ENCODE measurements at regions not wholly inside any gene's neighbourhood (a gene's known extent, or its start where the extent isn't known, plus 50 kb on each side); places are given as distances from the start of the nearest gene placed in this dataset.

DNA sequence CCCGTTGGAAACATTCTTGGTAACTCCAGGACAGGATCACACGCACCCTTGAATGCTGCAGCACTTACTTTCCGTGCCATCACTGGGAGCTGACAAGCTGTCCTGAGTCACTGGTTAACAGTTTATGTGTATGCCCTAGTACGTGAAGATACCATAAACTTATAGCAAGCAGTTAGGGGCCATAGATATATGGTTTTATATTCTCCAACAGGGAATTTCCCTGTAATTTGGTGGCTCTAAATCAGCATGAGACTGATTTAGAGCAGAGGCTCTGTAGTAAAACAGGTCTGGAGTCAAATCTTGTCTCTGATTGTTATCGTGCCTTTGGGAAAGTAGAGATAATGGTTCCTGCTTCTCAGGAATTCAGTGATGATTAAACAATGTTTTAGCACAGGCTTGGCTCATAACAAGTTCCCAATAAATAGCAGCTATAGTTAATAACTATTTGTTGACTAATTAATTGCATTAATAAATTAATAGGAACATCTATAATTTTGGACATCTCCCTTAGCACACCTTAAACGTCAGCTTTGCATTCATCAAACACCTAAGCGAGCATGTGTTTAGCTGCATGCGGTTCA, 215.2 kb downstream of the VAPA start:
- H3K27me3 ChIP-seq (ENCODE audit: insufficient read depth, poor library complexity, severe bottlenecking): peaks cover 55% of the 10 kb centered on the region
- no peak overlapping the region for H3K4me3 ChIP-seq (replicated peaks; ENCODE audit: insufficient read depth, low read length)
- DNase-seq (ENCODE audit: low read depth in 1 of 2, low spot score in 1 of 2): no peak
- no peak overlapping the region for H3K27ac ChIP-seq (replicated peaks)
- TF ChIP-seq GABPA (IDR thresholded peaks at IDR 0.05; ENCODE audit: low read depth) (no peak), POLR2AphosphoS5 (IDR thresholded peaks at IDR 0.05; ENCODE audit: low read depth) (no peak), SPI1 (IDR thresholded peaks at IDR 0.05; ENCODE audit: borderline replicate concordance, low read depth) (no peak)
- TF ChIP-seq, protein P1, sequence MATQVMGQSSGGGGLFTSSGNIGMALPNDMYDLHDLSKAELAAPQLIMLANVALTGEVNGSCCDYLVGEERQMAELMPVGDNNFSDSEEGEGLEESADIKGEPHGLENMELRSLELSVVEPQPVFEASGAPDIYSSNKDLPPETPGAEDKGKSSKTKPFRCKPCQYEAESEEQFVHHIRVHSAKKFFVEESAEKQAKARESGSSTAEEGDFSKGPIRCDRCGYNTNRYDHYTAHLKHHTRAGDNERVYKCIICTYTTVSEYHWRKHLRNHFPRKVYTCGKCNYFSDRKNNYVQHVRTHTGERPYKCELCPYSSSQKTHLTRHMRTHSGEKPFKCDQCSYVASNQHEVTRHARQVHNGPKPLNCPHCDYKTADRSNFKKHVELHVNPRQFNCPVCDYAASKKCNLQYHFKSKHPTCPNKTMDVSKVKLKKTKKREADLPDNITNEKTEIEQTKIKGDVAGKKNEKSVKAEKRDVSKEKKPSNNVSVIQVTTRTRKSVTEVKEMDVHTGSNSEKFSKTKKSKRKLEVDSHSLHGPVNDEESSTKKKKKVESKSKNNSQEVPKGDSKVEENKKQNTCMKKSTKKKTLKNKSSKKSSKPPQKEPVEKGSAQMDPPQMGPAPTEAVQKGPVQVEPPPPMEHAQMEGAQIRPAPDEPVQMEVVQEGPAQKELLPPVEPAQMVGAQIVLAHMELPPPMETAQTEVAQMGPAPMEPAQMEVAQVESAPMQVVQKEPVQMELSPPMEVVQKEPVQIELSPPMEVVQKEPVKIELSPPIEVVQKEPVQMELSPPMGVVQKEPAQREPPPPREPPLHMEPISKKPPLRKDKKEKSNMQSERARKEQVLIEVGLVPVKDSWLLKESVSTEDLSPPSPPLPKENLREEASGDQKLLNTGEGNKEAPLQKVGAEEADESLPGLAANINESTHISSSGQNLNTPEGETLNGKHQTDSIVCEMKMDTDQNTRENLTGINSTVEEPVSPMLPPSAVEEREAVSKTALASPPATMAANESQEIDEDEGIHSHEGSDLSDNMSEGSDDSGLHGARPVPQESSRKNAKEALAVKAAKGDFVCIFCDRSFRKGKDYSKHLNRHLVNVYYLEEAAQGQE (IDR thresholded peaks at IDR 0.05; ENCODE audit: insufficient replicate concordance, low read depth): no peak
- TF ChIP-seq, protein P2, sequence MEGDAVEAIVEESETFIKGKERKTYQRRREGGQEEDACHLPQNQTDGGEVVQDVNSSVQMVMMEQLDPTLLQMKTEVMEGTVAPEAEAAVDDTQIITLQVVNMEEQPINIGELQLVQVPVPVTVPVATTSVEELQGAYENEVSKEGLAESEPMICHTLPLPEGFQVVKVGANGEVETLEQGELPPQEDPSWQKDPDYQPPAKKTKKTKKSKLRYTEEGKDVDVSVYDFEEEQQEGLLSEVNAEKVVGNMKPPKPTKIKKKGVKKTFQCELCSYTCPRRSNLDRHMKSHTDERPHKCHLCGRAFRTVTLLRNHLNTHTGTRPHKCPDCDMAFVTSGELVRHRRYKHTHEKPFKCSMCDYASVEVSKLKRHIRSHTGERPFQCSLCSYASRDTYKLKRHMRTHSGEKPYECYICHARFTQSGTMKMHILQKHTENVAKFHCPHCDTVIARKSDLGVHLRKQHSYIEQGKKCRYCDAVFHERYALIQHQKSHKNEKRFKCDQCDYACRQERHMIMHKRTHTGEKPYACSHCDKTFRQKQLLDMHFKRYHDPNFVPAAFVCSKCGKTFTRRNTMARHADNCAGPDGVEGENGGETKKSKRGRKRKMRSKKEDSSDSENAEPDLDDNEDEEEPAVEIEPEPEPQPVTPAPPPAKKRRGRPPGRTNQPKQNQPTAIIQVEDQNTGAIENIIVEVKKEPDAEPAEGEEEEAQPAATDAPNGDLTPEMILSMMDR (IDR thresholded peaks at IDR 0.05; ENCODE audit: insufficient read depth, low read length): no peak

DNA sequence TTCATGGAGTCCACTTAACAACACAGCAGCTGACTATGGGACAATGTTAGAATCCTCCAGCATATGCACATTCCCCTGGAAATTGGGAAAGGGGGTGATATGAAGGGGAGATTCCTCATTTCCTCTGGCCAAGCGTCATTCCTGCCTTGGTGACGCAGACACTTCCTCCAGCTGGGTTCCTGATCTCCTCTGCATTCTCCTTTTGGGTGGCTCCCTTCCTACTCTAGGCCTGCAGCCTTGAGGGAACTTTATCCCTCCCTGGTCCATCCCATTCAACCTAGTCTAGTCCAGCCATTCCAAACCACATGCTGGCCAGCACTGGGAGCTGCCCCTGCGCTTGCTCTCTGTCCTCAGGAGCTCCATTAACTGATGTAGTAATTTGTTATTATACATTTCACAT, 216.8 kb downstream of the VAPA start:
- DNase-seq (ENCODE audit: low read depth in 1 of 2, low spot score in 1 of 2): no peak
- Histone ChIP-seq H3K27me3 (ENCODE audit: insufficient read depth, poor library complexity, severe bottlenecking) (peaks cover 55% of the 10 kb centered on the region), H3K4me3 (replicated peaks; ENCODE audit: insufficient read depth, low read length) (no peak overlapping the region), H3K27ac (replicated peaks) (no peak overlapping the region)
- no peak for TF ChIP-seq GABPA (IDR thresholded peaks at IDR 0.05; ENCODE audit: low read depth)
- TF ChIP-seq SPI1 (IDR thresholded peaks at IDR 0.05; ENCODE audit: borderline replicate concordance, low read depth): no peak
- TF ChIP-seq, protein P1 (IDR thresholded peaks at IDR 0.05; ENCODE audit: insufficient replicate concordance, low read depth): no peak
- no peak for TF ChIP-seq POLR2AphosphoS5 (IDR thresholded peaks at IDR 0.05; ENCODE audit: low read depth)
- TF ChIP-seq, protein P2 (IDR thresholded peaks at IDR 0.05; ENCODE audit: insufficient read depth, low read length): no peak

DNA sequence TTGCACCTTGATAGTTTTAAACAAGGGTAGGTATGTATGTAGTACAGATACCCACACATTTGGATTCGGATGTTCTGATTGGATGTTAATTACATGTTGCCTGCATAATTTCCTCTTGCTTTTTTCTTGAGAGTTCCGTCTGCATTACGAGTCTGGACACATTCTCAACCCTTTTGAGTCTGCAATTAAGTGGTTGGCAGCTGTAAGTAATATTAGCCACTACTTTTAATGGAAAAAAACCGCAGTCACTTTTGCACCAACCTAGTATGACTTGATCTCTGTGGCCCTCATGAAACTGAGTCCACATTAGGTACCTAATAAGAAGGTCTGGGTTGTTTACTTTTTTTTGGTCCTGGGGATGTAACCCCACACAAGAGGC, 217.3 kb downstream of the VAPA start:
- peaks cover 55% of the 10 kb centered on the region for H3K27me3 ChIP-seq (ENCODE audit: insufficient read depth, poor library complexity, severe bottlenecking)

More for the DNA sequence above, 217.3 kb downstream of the VAPA start:
- H3K27ac ChIP-seq (replicated peaks): no peak overlapping the region
- TF ChIP-seq SPI1 (IDR thresholded peaks at IDR 0.05; ENCODE audit: borderline replicate concordance, low read depth) (no peak), GABPA (IDR thresholded peaks at IDR 0.05; ENCODE audit: low read depth) (no peak), POLR2AphosphoS5 (IDR thresholded peaks at IDR 0.05; ENCODE audit: low read depth) (no peak)
- TF ChIP-seq, protein P1 (IDR thresholded peaks at IDR 0.05; ENCODE audit: insufficient replicate concordance, low read depth): no peak
- TF ChIP-seq, protein P2 (IDR thresholded peaks at IDR 0.05; ENCODE audit: insufficient read depth, low read length): no peak
- H3K4me3 ChIP-seq (replicated peaks; ENCODE audit: insufficient read depth, low read length): no peak overlapping the region
- no peak for DNase-seq (ENCODE audit: low read depth in 1 of 2, low spot score in 1 of 2)

Data from HL-60 (cell line).